ENCODE measurements at regions not wholly inside any gene's neighbourhood (a gene's known extent, or its start where the extent isn't known, plus 50 kb on each side); places are given as distances from the start of the nearest gene placed in this dataset.

GRCh38 chr3:189494632-189495031, 136.6 kb upstream of the TP63 start:
- Mint-ChIP-seq H3K27ac (no peak overlapping the region), H3K9me3 (peaks cover 4% of the 10 kb centered on the region), H3K4me3 (no peak overlapping the region), H3K4me1 (peaks cover 18% of the 10 kb centered on the region), H3K36me3 (ENCODE audit: low read depth) (no peaks in the 10 kb centered on the region), H3K27me3 (ENCODE audit: low read depth, poor library complexity) (peaks cover 10% of the 10 kb centered on the region)
- TF ChIP-seq CTCF (IDR thresholded peaks at IDR 0.05), result no peak
- no peak for DNase-seq

DNA sequence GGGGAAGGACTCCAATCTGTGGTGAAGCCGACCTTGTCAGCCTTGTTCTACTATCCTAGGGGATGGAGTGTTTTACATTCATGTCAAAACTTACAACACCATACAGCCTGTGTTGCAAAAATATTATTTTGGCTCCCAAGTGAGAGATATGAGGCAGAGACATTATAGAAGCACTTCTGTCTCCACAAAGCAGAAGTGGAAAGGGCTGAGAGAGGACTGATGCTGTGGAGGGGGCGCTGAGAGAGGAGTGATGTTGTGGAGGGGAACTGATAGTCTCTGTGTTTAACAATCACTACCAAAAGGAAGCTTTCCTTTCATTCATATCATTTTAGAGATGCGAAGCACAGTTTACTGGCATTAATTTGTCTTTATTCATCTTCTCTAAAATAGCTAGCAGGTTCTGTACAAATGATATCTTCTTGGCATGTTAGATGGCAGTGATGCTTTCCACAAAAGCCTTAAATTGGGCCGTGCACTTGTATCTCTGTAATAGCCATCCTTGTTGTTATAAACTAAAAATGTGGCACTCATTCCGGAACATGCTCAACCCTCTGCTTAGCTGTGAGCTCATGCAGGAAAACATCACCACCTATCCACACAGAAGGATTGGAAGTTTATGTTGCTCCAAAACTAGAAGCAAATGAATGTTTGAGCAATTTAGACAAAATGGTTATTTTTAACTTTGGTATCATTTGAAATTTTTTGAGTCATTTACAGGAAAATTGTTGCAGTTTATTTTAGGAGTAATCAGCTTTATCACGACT, 134.6 kb upstream of the TP63 start:
- Mint-ChIP-seq H3K4me1 (peaks cover 10% of the 10 kb centered on the region), H3K36me3 (ENCODE audit: low read depth) (no peaks in the 10 kb centered on the region), H3K4me3 (no peak overlapping the region), H3K9me3 (peaks cover 4% of the 10 kb centered on the region), H3K27me3 (ENCODE audit: low read depth, poor library complexity) (peaks cover 5% of the 10 kb centered on the region), H3K27ac (no peak overlapping the region)
- DNase-seq, result no peak
- TF ChIP-seq CTCF (IDR thresholded peaks at IDR 0.05), result no peak

DNA sequence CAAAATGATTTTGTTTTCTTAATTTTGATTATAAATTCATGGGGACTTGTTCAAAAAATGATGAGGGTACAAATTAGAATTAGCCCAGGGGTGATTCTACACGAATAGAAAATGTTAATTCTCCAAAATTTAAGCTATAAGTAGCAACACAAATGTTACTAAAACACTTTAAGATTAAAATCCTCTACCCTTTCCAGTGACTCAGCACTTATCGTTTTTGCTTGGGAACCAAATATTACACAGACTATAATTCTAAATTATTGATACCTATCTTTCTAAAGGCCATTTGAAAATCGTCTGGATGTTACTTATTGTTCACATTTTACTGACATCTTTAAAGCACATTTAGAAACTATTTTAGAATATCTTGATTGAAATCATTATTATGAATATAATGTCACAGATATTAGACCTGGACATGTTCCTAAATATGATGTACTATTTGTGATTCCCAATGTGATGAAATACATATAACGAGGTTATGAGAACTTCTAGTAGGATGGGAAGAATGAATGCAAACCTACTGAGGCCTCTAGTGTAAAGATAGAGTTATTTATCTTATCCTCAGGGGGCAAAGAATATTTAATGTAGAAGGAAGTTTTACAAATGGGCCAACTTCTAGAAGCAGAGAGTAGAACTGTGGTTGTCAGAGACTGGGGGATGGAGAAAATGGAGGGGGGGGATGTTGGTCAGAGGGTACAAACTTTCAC, 132.0 kb upstream of the TP63 start:
- no peaks in the 10 kb centered on the region for H3K4me1 Mint-ChIP-seq
- no peaks in the 10 kb centered on the region for H3K36me3 Mint-ChIP-seq (ENCODE audit: low read depth)
- no peak for DNase-seq
- no peaks in the 10 kb centered on the region for H3K9me3 Mint-ChIP-seq
- H3K27ac Mint-ChIP-seq, result no peak overlapping the region
- peaks cover 5% of the 10 kb centered on the region for H3K27me3 Mint-ChIP-seq (ENCODE audit: low read depth, poor library complexity)
- H3K4me3 Mint-ChIP-seq, result no peak overlapping the region
- no peak for TF ChIP-seq CTCF (IDR thresholded peaks at IDR 0.05)

DNA sequence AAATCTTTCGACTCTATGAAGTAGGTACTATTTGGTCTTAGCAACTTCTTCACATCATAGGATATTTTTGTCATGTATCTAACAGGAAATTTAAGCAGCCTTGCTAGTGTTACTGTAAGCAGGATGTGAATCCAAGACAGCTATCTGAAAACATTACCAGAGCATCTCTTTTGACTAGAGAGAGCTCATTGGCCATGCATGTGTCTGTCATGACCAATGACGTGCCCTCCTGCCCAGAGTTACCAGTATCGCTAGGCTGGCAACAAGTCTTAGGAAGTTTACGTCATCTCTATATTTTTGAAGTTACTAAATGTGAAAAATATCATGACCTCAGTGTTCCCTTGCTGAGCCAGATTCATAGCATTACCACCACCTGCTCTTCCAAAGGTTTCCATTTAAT, 130.9 kb upstream of the TP63 start:
- no peak overlapping the region for H3K4me3 Mint-ChIP-seq
- peaks cover 5% of the 10 kb centered on the region for H3K27me3 Mint-ChIP-seq (ENCODE audit: low read depth, poor library complexity)
- no peaks in the 10 kb centered on the region for H3K36me3 Mint-ChIP-seq (ENCODE audit: low read depth)

DNA sequence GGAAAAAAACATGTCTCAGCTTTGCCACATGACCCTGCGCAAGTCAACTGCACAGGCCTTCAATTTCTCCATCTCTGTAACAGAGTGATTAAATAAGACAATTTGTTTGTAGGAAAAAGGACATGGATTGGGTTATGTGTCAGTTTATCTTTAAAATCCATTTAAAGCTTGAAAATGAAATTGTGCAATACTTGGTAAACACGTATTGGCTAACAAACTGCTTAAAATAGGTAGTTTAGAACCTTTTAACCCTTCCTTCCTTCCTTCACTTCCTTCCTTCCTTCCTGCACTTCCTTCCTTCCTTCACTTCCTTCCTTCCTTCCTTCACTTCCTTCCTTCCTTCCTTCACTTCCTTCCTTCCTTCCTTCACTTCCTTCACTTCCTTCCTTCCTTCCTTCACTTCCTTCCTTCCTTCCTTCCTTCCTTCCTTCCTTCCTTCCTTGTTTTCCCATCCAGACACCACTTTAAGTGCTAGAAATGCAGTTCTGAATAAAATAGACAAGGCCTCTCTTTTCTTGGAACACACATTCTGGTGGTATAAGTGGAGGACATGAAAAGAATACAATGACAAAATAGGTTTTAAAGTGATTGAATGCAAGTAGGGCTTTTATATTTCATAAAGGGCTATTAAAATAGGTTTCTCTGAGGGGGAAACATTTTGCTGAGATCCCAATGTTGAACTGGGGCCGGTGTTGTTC, 130.2 kb upstream of the TP63 start:
- Mint-ChIP-seq H3K9me3 (no peaks in the 10 kb centered on the region), H3K36me3 (ENCODE audit: low read depth) (no peaks in the 10 kb centered on the region), H3K4me1 (no peaks in the 10 kb centered on the region), H3K4me3 (no peak overlapping the region), H3K27ac (no peak overlapping the region), H3K27me3 (ENCODE audit: low read depth, poor library complexity) (peaks cover 5% of the 10 kb centered on the region)
- DNase-seq, result no peak
- no peak for TF ChIP-seq CTCF (IDR thresholded peaks at IDR 0.05)

More for the DNA sequence above, 130.9 kb upstream of the TP63 start:
- Mint-ChIP-seq H3K4me1 (no peaks in the 10 kb centered on the region), H3K9me3 (no peaks in the 10 kb centered on the region), H3K27ac (no peak overlapping the region)
- TF ChIP-seq CTCF (IDR thresholded peaks at IDR 0.05), result no peak
- DNase-seq, result no peak

Data from nephron progenitor cell (in vitro differentiated cells).